NCI-H128 (cell line): ENCODE measurements at regions not wholly inside any gene's neighbourhood (a gene's known extent, or its start where the extent isn't known, plus 50 kb on each side); places are given as distances from the start of the nearest gene placed in this dataset.
"Not testable (repeated sequence)": the region's sequence is repeated elsewhere in the genome, so short reads cannot be mapped to it uniquely, and the experiment has no call there.

Source experiments
- DNase-seq: peaks from one replicate; lab custom pipeline; 2025; ENCODE audit not compliant: unreplicated experiment; lab: John Stamatoyannopoulos, UW

DNA sequence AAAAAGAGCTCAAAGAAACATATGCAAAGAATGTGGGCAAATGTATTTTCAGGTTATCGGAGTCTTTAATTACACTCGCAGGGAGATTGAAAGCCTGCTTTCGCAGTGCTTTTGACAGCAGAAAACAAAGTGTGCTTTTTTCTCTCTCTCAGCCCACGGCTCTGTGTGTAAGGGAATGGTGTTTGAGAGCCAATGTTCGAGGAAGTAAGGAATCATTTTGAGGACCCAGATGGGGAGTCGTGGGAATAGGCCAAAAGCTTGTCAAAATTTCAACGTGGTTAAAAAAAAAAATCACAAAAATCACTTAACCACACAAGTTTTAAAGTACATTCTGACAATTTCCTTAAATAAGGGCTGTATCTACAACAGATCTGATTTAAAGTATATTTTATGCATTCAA is 197.1 kb upstream of the IRS2 start:
- DNase-seq = no peak

DNA sequence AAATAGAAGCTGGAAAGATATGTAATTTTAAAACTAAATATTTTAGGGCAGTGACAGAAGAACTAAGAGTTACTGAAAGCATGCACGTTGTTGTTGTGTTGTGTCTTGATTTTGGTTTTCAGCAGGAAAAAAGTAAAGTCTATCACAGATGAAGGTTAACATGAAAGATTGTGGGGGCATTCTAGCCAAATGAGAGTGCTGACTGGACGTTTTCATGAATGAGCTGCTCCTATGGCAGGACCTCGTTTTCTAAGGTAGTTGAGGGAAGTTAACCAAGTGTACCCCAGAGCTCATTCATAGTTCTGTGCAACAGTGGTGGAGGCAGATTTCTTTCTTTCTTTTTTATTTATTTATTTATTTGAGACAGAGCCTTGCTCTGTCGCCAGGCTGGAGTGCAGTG is 194.6 kb upstream of the IRS2 start:
- no peak for DNase-seq

DNA sequence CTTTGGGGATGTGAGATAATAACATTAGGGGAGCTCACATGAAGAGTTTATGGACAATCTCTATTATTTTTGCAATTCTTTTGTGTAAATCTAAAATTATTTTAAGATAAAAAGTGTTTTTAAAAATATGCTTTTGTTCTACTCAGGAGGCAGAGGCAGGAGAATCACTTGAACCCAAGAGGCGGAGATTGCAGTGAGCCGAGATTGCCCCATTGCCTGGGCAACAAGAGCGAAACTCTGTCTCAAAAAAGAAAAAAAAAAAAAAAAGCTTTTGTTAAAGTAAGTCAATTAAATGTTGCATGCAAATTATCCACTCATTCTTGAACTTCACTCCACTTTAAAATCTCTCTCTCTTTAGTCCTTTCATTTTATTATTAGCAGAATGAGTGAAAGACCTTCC is 193.3 kb upstream of the IRS2 start:
- DNase-seq = not testable (repeated sequence)

DNA sequence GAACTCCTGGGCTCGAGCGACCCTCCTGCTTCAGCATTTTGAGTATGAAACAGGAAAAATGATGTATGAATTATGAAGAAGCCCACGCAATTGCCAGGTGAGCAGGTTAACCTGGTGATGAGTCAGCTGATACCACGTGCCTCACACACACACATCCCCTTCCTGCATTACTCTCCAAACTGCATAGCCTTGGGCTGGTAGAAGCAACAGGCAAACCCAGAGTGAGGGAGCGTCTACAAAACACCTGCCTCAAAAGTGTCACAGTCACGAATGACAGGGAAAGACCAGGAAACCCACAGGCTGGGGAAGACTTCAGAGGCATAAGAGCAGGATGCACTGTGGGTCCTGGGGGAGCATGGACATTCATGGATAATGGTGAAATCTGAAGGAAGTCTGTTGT is 192.8 kb upstream of the IRS2 start:
- DNase-seq = no peak

DNA sequence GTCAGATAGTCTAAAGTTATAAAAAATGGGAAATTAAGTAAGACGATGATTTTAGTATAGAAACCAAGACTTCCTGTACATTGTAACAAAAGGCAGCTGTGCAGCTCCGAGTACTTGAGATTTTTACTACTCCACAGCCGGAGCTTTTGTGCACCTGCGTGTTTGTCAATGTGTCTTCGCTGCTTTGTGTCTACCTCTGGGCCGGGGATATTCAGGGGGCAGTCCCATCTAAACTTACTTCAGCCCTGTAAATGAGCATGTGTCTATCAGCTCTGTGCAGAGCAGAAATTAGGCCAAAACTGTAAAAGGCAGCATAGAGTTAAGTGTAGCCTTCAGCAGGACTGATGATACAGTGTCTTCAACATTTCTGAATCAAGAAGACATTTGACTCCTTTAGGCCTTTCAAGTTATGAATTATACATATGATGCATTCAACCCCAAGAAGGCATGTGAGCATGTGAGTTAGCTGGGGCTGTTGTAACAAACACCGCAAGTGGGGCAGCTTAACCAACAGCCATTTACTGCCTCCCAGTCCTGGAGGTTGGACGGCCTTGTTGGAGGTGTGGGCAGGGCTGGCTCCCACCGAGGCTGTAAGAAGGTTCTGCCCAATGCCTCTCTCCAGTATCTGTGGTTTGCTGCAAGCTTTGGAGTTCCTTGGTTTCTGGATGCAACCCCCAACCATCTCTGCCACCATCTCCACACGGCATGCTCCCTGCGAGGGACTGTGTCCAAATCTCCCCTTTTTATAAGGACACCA is 191.0 kb upstream of the IRS2 start:
- DNase-seq = no peak

DNA sequence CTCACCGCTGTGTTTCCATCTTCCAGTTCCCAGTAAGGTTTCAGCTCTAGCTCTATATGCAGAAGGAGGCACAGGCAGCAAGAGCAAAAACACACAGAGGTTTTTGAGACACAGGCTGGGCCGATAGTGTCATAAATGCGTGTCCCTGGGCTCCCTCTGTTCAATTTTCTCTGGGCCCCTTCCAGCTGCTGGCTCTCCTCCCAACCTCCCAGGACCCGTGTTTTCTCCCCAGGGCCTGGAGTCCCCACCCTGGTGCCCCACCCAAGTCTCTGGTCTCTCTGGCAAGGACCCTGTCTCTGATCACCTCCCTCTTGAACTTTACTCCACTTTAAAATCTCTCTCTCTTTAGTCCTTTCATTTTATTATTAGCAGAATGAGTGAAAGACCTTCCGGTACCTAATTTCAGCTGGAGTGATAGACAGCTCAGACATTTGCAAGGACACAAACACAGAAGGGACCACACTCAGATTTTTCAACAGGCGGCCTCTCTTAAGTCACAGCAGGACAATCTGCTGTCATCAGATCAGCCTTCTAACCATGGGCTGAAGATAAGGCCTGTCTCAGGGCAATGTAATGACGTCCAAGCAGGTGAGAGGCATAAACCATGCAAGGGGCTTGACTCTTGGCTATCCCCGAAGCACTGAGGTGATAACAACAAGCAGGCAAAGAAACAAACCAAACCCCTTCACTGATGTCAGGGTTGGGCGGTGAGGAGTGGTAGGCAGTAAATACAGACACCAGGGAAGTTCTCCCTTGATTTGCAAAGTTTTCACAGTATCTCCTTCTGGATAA is 190.0 kb upstream of the IRS2 start:
- DNase-seq = no peak

DNA sequence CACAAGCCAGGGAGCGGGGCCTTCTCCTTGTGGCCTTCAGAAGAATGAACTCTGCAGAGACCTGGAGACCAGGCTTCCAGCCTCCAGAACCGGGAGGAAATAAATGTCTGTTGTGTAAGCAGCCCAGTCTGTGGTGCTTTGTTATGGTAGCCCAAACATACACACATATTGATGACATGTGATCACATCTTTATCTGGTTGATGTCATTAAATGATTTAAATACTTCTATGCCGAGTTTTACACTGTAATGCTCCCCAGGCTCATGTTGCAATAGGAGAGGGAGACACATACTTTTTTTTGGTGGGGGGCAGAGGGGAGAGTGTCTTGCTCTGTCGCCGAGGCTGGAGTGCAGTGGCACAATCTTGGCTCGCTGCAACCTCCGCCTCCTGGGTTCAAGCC is 188.0 kb upstream of the IRS2 start:
- DNase-seq = no peak

DNA sequence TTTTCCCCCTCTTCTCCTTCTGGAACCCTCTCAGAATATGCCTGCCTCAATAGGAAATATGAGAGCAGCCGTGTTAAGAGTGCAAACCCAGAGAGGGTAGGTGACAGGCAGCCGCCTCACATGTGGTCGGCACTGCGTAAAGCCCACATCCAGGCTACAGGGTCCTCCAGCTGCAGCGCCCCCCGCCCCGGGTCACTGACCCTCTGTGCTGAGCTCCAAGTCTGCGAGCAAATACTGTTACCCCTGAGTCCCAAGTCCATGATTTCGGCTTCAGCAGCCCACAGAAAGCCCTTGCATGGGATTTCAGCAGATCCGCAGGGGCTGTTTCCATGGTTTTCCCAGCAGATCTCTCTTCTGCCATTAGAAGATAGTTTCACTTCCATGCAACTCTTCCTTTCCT is 186.9 kb upstream of the IRS2 start:
- DNase-seq = no peak

DNA sequence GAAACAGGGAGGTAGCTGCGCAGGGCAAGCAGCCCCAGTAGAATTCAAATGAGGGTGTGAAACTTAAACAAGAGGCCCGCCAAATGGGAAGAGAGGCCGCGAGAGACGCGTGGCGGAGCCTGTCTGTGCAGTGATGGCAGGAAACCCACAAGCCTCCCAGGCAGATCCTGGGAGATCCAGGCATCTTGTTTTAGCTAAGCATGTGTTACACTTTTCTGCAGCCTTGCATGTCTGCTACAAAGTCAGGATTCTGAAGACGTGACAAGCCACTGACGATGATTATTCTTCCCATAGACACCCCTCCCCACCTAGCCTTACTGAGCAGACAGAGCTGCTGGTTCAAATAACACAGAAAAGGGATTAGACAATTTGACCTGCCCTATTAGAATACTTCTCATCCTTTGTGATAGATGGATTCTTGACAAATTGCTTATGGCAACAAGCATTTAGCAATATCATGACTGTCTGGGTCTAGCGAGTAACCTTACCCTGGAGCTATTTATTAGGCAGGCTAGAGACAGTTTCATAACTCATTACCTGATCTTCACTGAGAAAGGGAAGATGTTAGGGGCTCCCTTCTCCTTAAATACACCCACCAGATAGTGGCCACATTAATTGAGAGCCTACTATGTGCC is 185.2 kb upstream of the IRS2 start:
- no peak for DNase-seq

DNA sequence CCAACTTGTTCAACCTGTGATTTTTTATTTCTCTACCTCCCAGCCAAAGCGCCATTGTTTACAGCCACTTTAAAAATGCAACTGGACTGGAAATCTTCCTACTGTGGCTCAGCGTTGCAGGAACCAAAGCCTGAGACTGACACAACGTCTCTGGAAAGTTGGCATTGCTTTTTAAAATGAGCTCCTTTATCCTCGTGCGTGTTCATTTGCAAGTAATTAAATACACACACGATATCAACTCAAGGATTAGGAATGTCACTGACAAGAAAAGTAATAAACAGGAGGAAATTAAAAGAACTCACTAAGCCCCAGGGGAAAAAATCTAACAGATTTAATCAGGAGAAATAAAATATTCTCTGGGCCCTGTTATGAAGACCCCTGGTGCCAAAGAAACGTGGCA is 184.6 kb upstream of the IRS2 start:
- no peak for DNase-seq

DNA sequence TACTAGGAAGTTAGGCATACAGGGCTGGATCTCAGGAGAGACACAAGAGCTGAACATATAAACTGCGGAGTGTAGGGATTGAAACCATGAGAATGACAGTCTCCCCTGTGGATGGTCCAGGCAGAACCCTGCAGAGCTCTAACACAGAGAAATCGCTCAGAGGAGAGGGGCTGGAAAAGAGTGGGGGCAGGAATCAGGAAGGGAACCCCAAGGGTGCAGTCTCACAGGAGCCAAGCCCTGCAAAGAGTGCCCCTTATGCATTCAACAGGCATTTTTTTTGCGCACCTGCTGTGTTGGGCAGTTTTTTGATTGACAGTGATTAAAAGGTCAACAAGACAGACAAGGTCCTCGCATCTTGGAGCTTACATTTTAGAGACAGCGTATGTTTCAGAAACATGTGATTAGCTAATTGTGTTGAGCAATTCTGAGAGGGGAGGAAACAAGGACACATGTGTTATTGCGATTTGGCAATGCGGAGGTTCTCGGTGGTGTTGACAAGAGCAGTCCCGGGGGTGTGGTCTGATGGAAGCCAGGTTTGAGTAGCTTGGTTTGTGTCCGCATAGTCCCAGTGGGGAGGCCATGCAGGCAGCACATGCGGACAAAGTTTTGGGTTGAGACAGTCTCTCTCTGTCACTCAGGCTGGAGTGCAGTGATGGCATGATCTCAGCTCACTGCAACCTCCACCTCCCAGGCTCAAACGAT is 182.6 kb upstream of the IRS2 start:
- no peak for DNase-seq

DNA sequence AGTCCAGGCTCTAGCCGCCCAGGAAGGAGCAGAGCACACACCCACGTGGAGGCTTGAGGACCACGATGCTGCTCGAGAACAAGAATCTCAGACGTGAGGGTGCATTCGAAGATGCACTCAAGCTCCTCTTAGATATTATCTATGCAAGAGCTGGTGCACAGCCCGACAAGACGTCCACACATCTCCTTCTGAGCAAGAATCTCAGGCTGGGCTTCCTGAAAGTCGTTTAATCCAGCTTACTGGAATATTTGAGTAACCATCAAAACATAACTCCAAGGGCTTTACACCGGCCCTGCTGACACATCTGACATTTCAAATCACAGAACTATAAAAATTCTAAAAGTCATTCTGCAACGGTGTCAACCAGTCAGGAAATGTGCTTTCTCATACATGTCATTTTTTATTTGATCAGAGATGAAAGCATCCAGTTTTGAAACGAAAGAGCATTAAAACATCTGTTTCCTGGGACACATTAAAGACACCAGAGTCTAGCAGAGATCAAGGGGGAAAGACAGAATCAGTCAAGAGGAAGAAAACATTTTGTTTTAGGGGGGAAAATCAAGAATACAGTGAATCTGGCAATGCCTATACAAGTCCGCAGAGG is 177.7 kb upstream of the IRS2 start:
- no peak for DNase-seq

DNA sequence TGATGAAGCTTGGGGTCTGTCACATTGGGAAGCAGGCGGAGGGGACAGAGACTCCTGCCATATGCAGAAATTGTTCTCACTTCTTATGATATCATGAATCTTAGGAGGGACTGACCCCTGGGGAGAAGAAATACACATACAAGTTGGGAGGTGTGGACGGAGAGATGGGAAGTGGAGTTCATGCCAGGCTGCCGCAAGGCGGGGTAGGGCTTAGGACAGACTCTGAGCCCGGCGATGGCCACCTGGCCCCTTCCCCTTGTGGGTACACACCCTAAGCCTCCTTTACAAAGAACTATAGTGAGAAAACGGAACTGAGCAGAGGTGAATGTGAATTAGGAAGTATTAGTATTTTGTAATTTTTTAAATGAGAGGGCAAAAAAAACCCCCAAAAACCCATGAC is 177.0 kb upstream of the IRS2 start:
- no peak for DNase-seq

DNA sequence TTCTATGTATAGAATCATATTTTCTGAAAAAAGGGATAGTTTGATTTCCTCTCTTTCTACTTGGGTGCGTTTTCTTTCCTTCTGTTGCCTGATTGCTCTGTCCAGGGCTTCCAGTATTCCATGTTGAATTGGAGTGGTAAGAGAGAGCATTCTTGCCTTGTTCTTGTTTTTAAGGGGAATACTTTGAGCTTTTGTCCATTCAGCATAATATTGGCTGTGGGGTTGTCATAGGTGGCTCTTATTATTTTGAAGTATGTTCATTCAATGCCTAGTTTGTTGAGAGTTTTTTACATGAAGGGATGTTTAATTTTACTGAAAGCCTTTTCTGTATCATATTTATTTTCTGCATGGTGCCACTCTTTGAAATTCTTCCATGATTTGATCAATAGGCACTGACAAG is 173.5 kb upstream of the IRS2 start:
- DNase-seq = no peak

DNA sequence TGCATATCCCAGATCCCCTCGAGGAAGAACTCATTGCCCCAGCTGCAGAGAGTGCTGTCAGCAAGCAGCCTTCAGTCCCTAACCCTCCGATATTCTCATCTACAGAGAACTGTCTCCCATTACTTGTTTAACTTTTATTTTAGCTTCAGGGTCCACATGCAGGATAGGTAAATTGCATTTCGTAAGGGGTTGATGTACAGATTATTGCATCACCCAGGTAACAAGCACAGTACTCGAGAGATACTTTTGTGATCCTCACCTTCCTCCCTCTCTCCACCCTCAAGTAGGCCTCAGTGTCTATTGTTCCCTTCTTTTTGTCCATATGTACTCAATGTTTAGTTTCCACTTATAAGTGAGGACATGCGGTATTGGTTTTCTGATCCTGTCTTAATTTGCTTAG is 171.5 kb upstream of the IRS2 start:
- DNase-seq = no peak

DNA sequence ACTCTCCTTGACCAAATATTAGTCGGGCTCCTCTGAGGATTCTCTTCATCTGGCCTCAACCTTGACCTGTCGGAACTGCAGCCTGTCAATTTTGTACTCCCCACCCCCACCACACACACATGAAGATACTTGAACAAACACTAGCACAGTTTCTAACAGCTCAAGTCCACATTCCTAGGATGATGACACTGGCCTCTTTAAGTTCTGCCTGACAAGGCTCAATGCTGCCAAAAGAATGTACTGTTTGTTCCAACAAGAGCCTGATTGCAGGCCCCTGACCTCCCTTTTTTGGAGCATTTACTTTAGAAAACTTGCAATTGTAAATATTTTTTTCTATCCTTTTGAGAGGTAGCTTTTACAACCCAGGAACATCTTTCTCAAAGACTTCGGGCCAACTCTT is 169.2 kb upstream of the IRS2 start:
- DNase-seq = no peak

DNA sequence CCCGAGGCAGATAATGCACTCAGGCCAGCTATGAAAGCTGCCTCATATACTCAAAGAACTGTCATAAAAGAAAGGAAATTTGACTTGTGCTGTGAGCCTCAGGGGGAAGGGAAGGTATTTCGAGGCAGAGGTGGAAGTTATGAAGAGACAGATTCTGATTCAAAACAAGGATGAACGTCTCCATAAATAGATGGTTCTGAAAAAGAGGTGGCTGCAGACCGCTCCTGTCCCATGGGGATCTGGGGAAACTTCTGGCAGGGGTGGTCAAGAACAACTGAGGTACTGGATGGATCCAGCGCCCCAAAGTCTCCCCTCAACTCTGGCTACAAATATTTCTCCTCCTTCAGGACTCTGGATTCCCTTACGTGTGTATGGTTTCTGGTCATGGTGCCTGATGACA is 168.1 kb upstream of the IRS2 start:
- DNase-seq = no peak

DNA sequence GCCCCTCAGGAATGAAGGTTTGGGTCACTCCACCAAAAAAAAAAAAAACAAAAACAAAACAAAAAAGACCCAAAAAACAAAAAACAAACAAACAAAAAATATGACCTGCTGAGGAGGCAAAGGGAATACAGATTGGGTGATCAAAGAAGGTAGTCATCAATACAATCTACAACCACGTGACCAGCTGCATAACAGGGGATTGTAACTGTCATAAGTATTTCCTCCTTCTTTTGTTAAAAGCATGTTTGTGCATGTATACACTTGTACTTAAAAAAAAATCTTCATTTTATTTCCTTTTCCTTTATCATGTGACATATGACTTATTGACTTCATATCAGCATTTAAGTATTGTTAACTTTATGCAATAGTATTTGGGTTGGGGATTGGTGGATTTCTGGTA is 165.1 kb upstream of the IRS2 start:
- DNase-seq = no peak

DNA sequence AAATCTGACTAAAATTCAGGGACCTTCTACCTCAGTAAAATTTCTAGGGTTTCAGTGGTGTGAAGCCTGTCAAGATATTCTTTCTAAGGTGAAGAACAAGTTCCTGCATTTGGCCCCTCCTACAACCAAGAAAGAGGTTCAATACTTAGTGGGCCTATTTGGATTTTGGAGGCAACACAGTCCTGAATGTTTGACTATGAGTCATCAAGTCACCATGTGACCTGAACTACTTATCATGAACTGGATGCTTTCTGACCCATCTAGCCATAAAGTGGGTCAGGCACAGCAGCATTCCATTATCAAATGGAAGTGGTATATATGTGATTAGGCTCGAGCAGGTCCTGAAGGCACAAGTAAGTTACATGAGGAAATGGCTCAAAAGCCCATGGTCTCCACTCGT is 163.0 kb upstream of the IRS2 start:
- DNase-seq = no peak

DNA sequence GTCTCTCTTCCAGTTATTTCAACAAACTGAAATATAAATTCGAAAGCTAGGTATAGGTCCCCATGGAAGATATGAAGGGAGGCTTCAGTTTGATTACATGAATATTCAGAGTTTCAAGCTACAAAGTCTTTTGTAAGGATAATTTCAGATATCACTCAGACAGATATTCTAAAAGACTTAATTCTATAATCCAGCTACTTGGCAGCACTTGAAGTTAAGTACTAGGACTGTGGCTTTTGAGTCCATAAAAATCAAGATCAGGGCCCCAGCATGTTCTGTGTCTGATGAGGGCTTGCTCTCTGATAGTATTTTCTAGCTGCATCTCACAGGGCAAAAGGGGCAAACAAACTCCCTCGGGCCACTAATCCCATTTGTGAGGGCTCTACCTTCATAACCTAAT is 160.6 kb upstream of the IRS2 start:
- DNase-seq = no peak

DNA sequence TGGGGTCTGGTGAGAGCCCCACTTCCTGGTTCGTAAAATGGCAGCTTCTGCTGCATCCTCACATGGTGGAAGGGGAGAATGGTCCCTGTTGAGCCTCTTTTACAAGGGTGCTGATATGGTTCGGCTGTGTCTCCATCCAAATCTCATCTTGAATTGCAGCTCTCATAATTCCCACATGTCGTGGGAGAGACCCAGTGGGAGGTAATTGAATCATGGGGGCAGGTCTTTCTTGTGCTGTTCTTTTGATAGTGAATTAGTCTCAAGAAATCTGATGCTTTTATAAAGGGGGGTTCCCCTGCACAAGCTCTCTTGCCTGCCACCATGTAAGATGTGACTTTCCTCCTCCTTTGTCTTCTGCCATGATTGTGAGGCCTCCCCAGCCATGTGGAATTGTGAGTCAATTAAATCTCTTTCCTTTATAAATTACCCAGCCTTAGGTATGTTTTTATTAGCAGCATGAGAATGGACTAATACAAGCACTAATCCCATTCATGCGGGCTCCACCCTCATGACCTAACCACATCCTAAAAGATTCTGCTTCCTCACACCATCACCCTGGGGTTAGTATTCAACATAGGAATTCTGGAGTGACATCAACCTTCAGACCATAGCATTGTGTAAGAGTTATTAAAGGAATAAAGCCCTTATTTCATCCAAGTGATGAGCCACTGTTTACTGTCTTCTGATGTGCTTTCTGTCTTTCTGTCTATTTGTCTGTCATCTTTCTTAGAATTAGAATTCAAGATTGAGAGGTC is 159.0 kb upstream of the IRS2 start:
- DNase-seq = no peak
